ENCODE measurements at regions not wholly inside any gene's neighbourhood (a gene's known extent, or its start where the extent isn't known, plus 50 kb on each side); places are given as distances from the start of the nearest gene placed in this dataset.

- Histone ChIP-seq H3K27ac (no peak overlapping the region), H3K27me3 (no peaks in the 10 kb centered on the region), H3K36me3 (no peaks in the 10 kb centered on the region), H3K9me3 (no peaks in the 10 kb centered on the region), H3K4me3 (no peak overlapping the region), H3K4me1 (no peaks in the 10 kb centered on the region)
- no peak for TF ChIP-seq POLR2AphosphoS5 (IDR thresholded peaks at IDR 0.05)
- TF ChIP-seq POLR2A (IDR thresholded peaks at IDR 0.05): no peak
- TF ChIP-seq EP300 (IDR thresholded peaks at IDR 0.05): no peak
- TF ChIP-seq CTCF (IDR thresholded peaks at IDR 0.05): no peak
- 64 to 77% methylated on average over 2 to 3 of the region's 3 CpGs for WGBS, 2 donors (ENCODE audit: low coverage in 1 of 2)
- no peak for ATAC-seq
Observed at GRCh38 chr20:11304795-11305194, 612.9 kb upstream of the BTBD3 start.

GRCh38 chr20:11305406-11305805 is 612.3 kb upstream of the BTBD3 start:
- ATAC-seq: no peak

GRCh38 chr20:11311659-11312224 is 606.0 kb upstream of the BTBD3 start:
- TF ChIP-seq CTCF (IDR thresholded peaks at IDR 0.05) (no peak), EP300 (IDR thresholded peaks at IDR 0.05) (no peak), POLR2AphosphoS5 (IDR thresholded peaks at IDR 0.05) (no peak), POLR2A (IDR thresholded peaks at IDR 0.05) (no peak)
- H3K27me3 ChIP-seq: no peaks in the 10 kb centered on the region

More at GRCh38 chr20:11305406-11305805, 612.3 kb upstream of the BTBD3 start:
- no peaks in the 10 kb centered on the region for H3K4me1 ChIP-seq
- H3K9me3 ChIP-seq: no peaks in the 10 kb centered on the region
- no peaks in the 10 kb centered on the region for H3K36me3 ChIP-seq
- 52% methylated on average over 2 of the region's 2 CpGs; no CpG with 5 or more reads in 1 of the 2 donors for WGBS, 2 donors (ENCODE audit: low coverage in 1 of 2)
- no peak overlapping the region for H3K27ac ChIP-seq
- TF ChIP-seq POLR2AphosphoS5 (IDR thresholded peaks at IDR 0.05): no peak
- TF ChIP-seq EP300 (IDR thresholded peaks at IDR 0.05): no peak
- TF ChIP-seq CTCF (IDR thresholded peaks at IDR 0.05): no peak
- TF ChIP-seq POLR2A (IDR thresholded peaks at IDR 0.05): no peak
- H3K27me3 ChIP-seq: no peaks in the 10 kb centered on the region
- H3K4me3 ChIP-seq: no peak overlapping the region

GRCh38 chr20:11315525-11315924 is 602.2 kb upstream of the BTBD3 start:
- H3K9me3 ChIP-seq: peaks cover 0 to 4% (median 0%) of the 10 kb centered on the region in 3 donors
- no peaks in the 10 kb centered on the region for H3K27me3 ChIP-seq
- no peak overlapping the region for H3K4me3 ChIP-seq
- TF ChIP-seq CTCF (IDR thresholded peaks at IDR 0.05) (no peak), EP300 (IDR thresholded peaks at IDR 0.05) (no peak), POLR2A (IDR thresholded peaks at IDR 0.05) (no peak), POLR2AphosphoS5 (IDR thresholded peaks at IDR 0.05) (no peak)
- no peaks in the 10 kb centered on the region for H3K4me1 ChIP-seq
- WGBS, 2 donors (ENCODE audit: low coverage in 1 of 2): 81 to 92% methylated on average over 2 of the region's 2 CpGs
- no peak overlapping the region for H3K27ac ChIP-seq
- ATAC-seq: no peak
- no peaks in the 10 kb centered on the region for H3K36me3 ChIP-seq

More at GRCh38 chr20:11311659-11312224, 606.0 kb upstream of the BTBD3 start:
- Histone ChIP-seq H3K9me3 (no peaks in the 10 kb centered on the region), H3K4me1 (no peaks in the 10 kb centered on the region), H3K4me3 (no peak overlapping the region), H3K27ac (no peak overlapping the region), H3K36me3 (no peaks in the 10 kb centered on the region)
- 56 to 57% methylated on average over 3 of the region's 3 CpGs for WGBS, 2 donors (ENCODE audit: low coverage in 1 of 2)
- ATAC-seq: no peak

GRCh38 chr20:11316244-11316643 is 601.4 kb upstream of the BTBD3 start:
- Histone ChIP-seq H3K9me3 (peaks cover 0 to 4% (median 0%) of the 10 kb centered on the region in 3 donors), H3K4me1 (no peaks in the 10 kb centered on the region), H3K4me3 (no peak overlapping the region), H3K36me3 (no peaks in the 10 kb centered on the region), H3K27ac (no peak overlapping the region), H3K27me3 (no peaks in the 10 kb centered on the region)
- no peak for ATAC-seq
- TF ChIP-seq POLR2A (IDR thresholded peaks at IDR 0.05) (no peak), POLR2AphosphoS5 (IDR thresholded peaks at IDR 0.05) (no peak), EP300 (IDR thresholded peaks at IDR 0.05) (no peak)
